A172 (cell line): ENCODE measurements at regions not wholly inside any gene's neighbourhood (a gene's known extent, or its start where the extent isn't known, plus 50 kb on each side); places are given as distances from the start of the nearest gene placed in this dataset.

Experiments used
- DNase-seq: peaks from one replicate; pipeline ENCODE4 v3.0.0-alpha.2; 2015; ENCODE audit warnings: low spot score

GRCh38 chr5:135702191-135702590 is 123.4 kb upstream of the CXCL14 start:
- DNase-seq, result no peak

DNA sequence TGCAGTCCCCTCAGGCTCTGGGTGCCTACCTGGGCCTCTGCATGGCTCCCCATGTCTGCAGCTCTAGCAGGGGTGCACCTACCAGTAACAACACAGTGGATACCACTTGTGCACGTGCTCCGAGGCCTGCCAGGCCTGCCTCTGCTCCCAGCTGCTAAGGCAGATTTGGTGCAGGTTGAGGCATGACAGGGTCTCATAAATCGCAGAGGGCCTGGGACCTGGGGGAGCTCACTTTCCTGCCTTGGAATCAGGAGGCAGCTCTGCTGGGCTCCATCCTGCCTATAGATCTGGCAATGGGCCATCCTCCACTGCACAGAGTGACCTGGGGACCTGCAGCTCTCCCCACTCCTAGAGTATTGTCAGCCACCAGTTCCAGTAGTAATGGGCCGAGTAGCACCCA is 121.9 kb upstream of the CXCL14 start:
- no peak for DNase-seq

GRCh38 chr5:135697959-135698345 is 119.2 kb upstream of the CXCL14 start:
- DNase-seq, result no peak

DNA sequence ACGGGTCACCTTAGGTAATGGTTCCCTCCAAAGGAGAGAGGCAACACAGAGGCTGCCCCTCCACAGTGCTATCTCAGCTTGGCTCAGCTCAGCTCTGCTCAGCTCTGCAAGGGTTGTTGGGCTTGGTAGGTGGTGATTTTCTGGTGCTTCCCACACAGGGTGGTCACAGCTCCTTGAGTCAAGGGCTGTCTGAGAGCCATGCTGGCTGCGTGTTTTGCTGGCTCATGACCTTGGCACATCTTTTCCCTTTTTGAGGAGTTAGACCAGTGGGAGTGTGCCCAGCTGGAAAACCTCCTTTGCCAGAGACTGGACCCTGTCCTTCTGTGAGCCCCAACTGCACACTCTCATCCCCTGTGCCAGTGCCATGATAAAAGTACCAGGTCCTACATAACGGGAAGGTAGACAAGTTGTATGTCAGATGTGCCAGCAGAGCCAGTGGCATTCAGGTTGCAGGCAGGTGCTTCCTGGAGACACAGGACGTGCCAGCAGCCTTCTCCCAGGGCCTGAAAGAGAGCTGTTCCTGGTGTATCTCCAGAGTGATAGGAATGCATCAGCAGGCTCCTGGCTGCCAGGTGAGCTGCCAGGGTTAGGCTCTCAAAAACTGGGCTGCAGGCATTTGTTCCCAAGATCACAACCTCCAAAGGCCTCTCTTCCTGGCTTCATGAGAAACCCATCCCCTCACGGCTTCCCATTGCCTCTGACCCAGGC is 118.6 kb upstream of the CXCL14 start:
- DNase-seq, result no peak

DNA sequence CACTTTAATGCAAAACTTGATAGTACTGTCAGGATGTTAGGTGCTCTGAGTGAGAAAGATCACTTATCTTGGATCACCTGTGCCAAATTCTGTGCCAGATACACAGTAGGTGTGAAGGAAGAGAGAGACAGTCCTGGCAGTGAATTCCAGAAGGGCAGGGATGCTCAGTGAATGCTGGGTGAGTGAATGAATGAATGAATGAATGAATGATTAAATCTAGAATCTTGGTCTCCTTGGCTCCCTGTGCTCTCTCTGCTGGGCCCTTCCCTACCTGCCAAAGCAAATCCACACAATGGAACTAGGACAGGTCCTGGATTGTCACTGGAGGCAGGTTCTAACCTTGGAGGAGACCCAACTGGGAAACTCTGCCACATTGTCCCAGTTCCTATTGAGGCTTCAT is 117.5 kb upstream of the CXCL14 start:
- no peak for DNase-seq

DNA sequence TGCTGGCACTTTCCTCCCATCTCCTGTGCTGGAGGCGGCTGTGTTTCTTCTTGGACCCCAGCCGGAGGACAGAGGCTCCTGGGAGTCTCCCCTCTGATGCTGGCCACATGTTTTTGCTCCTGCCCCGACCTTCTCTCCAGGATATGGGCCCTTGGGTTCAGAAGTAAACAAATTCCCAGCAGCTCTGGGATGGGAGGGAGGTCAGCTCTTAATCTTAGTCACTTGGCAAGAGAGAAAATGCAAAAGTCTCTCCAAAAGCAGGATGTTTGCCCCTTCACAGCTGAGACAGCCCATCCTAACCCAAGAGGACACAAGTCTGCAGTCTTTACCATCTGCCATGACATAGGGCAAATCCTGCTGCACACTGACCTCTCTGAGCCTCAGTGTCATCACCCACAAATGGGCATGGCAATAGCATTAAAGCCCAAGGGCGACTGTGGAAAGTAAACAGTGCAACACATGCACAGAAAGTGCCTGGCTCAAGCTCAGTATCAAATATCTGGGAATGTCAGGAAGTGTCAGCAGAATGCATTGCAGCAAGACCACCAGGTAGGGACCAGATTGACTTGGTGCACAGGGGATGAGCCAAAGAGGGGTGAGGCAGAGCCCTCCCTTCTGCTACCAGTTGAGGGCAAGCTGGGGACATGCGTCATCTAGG is 117.0 kb upstream of the CXCL14 start:
- DNase-seq, result no peak

GRCh38 chr5:135694906-135695305 is 116.1 kb upstream of the CXCL14 start:
- DNase-seq, result no peak

DNA sequence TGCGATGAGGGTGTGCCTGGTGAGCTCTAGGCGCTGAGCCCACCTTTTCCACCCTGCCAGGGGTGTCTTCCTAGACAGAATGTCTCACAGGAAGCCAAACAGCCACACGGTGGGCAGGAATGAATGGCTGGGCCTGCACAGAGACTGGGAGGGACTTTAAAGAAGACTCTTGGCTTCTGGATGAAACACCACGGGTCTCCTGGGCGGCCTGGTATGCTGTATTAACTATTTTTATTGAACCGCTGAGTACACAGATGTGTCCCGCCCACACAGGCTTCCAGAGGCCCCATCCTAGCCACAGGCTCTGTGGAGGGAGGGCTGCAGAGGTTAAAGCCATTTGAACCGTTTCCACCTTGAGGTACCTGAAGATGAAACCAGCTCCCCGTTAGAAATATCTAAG is 115.2 kb upstream of the CXCL14 start:
- DNase-seq, result no peak

GRCh38 chr5:135693371-135693955 is 114.7 kb upstream of the CXCL14 start:
- no peak for DNase-seq

DNA sequence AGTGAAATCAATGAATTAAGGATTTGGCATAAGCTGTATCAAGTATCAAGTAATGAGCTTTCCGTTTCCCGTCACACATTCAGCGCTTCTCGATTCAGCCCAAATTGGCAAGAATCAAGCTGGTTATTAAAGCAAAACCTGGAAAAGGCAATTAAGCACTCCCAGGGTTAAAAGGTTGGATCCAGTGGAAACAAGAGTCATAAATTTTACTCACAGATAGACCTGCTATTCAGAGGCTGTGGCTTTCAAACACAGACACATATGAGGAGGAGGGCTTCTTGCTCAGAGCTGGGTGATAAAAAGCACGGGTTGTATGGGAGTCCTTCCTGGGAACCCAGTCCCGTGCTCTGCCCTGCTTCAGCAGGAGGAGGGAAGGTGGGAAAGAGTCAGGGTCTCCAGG is 112.3 kb upstream of the CXCL14 start:
- DNase-seq, result no peak

DNA sequence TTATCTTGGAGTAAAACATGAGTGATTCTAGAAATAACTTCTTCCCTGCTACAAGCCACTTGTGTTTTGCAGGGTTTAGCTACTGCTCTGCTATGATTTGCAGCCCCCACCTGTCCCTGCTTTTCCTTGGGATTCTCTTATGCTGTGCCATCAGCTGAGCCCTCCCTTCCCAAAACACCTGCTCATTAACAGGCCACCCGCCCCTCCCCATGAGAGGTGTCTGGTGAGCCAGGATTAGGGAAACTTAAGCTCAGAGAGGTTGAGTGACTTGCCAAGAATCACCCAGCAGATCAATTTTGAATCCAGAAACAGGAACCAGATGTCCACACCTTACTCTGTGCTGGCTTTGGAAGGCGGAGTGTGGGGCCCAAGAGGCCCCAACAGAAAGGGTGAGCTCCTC is 111.7 kb upstream of the CXCL14 start:
- DNase-seq, result no peak

GRCh38 chr5:135689506-135689905 is 110.7 kb upstream of the CXCL14 start:
- no peak for DNase-seq

DNA sequence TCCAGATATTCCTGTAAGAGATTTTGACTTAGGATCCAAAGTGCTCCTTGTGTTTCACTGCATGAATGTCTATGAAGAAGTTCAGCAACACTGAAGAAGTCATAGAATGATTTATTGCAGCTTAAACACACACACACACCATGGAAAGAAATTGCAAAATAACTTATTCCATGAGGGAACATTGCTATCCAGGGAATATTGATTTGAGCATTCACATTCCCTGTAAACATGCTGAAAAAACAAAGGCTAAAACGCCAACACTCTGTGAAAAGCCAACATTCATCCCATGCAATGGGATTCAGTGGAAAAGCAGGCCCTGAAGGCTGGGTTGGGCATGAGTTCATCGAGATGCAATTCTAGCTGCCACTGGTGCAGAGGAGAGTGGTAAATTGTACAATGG is 109.6 kb upstream of the CXCL14 start:
- no peak for DNase-seq

DNA sequence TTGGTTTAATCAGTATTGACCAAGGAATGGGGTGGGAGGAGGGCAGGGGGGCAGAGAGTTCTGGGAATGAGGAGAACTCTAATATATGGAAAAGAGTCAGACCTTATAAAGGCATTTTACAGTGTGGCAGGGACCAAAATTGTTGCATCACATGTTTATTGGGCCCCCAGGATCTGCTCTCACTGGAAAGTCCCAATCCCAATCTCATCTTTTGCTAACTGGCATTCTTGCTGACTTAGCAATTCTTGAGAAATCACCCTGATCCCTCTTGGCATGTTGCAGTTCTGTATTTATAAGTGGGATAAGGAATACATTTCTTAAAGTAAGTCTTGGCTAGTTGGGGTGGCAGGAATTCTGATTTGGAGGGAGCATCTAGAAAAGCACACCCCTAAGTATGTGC is 104.4 kb upstream of the CXCL14 start:
- no peak for DNase-seq

DNA sequence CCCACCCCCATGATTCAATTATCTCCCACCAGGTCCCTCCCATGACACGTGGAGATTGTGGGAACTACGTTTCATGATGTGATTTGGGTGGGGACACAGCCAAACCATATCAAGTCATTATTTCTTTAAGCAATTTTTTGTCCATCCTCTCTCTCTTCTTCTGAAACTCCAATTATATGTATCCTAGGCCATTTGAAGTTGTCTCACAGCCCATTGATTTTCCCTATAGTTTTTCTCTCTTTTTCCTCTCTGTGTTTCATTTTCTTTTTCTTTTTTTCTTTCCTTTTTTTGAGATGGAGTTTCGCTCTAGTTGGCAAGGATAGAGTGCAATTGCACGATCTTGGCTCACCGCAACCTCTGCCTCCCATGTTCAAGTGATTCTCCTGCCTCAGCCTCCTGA is 101.9 kb upstream of the CXCL14 start:
- DNase-seq, result no peak

DNA sequence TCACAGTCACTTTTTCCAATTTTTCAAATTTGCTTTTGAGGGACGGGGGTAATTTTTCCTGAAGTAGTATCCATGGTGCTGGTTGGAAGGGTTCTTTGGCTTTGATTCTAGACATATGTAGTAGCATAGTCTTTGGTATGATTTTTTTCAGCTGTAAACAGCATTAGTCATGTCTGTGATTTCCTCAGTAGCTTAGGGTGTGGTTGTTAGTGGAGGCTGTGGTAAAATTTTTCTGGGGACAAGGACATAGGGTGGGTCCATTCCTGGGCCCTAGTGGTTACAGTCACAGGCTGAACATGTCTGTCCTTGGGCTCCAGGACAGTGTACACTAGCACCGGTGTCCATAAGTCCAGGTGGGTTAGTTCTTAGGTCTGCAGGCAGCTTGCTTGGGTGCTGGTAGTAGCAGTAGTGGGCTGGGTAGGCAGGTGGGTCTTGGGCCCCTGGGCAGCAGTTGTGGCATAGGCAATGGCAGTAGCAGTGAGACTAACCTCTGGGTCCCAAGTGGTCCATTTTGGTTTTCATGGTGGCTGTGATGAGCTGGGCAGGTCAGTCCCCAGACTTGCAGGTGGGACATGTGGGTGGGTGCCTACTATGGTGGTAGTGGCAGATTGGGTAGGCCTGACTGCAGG is 100.0 kb upstream of the CXCL14 start:
- DNase-seq, result no peak

DNA sequence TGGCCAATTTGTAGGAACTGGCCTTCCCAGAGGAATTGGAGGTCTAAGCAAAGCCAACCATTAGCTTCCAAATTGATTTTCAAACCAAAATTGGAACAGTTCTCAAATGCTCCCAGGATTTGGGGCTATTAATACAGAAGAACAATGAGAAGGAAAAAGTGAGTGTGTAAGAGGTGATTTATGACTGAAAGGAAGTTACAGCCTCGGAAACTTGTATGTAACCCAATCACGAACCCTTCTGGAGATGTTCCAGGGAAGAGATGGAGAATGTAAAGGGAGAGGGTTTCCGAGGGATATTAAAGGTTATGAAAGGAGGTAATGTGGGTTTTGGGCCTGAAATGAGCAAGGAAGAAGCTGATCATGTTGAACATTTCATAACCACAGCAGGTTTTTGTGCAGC is 93.2 kb upstream of the CXCL14 start:
- DNase-seq, result no peak

DNA sequence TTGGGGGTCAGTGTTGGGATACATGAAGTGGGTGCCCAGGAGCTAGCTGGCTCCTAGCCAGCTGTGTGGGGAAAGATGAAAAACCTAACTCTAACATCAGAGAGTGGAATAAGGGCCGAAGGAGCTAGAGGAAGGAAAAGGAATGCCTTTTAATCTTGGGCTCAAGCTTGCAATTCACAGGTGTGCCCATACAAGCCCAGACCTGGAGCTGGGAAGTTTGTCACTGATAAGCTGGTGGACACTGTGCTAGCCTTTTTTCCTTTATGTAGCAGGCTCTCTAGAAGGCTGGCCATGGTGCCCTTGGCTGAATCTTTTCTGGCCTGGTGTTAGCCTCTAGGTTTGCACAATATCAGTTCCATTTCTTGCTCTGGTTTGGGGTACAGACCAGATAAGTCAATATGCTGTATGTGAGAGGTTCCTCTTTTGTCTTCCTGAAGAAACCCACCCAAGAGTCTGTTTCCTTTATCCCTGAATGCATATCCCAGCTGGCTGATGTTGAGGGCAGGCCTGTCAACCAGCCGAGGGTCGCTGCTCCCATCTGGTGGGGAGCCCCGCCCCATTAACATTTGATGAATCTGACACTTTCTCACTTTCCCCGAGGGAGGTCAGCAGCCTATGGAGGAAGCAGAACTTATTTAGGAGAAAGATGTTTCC is 92.4 kb upstream of the CXCL14 start:
- no peak for DNase-seq

- DNase-seq, result no peak
Observed at GRCh38 chr5:135670588-135670987, 91.8 kb upstream of the CXCL14 start.

GRCh38 chr5:135669416-135669815 is 90.6 kb upstream of the CXCL14 start:
- no peak for DNase-seq

GRCh38 chr5:135667673-135668072 is 88.9 kb upstream of the CXCL14 start:
- DNase-seq, result no peak

- DNase-seq, result no peak
Observed at GRCh38 chr5:135667204-135667603, 88.4 kb upstream of the CXCL14 start.

DNA sequence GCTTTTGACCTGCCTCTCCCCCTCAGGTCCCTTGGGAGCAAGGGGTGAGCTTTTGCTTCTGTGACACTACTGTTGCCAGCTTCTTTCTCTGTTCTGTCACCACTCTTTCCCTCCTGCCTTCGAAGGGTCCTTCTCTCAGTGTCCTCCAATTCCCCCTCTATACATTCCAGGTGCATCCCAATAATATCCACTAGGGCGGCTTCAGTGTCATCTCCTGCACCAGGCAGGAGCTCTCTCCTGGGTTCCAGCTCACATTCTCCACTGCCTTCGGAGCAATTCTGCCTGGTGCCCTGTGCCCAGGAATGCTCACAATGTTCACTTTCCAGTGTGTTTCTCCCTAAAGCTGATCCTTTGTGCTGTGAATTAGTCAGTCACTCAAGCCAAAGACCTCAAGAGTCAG is 83.9 kb upstream of the CXCL14 start:
- no peak for DNase-seq
